ENCODE measurements at regions not wholly inside any gene's neighbourhood (a gene's known extent, or its start where the extent isn't known, plus 50 kb on each side); places are given as distances from the start of the nearest gene placed in this dataset.

DNA sequence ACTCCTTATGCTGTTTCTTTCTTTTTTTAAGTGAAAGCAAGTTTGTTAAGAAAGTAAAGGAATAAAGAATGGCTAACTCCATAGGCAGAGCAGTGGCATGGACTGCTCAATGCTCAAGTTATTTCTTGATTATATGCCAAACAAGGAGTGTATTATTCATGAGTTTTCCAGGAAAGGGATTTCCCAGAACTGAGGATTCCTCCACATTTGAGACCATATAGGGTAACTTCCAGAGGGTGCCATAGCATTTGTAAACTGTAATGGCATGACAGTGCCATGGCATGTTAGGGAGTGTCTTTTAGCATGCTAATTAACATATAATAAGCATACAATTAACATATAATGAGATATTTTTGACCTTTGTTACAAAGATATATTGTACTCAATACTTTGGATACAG lies 1034.5 kb upstream of the PHF14 start:
- no peak for TF ChIP-seq CTCF (IDR thresholded peaks at IDR 0.05)
- TF ChIP-seq POLR2A (IDR thresholded peaks at IDR 0.05) = no peak

Data from upper lobe of left lung (tissue), 4 donors.